ENCODE measurements at regions not wholly inside any gene's neighbourhood (a gene's known extent, or its start where the extent isn't known, plus 50 kb on each side); places are given as distances from the start of the nearest gene placed in this dataset.
"Not testable (repeated sequence)": the region's sequence is repeated elsewhere in the genome, so short reads cannot be mapped to it uniquely, and the experiment has no call there.

DNA sequence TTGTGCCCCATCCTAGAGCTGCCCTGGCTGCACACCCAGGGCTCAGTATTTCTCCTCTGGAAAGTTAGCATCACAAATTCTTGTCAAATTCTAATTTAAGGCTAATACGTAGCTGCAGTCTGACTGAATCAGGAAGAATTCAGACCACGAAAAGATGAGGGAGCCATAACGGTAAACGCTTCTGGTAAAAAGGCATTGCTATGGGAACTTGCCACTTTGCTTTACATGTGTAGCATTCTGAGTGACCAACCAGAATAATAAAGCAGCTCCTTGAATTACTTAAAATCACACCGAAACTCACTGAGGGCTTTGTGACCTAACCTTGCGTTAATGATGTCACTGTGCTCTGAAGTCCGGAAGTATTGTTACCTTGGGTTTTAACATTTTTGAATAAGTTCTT, 286.6 kb upstream of the TMTC4 start:
- Histone ChIP-seq H3K27me3 (no peaks in the 10 kb centered on the region), H3K4me3 (no peak overlapping the region), H3K36me3 (no peaks in the 10 kb centered on the region), H3K9me3 (no peaks in the 10 kb centered on the region), H3K27ac (no peak overlapping the region), H3K4me1 (no peaks in the 10 kb centered on the region)
- ATAC-seq (ENCODE audit: low FRiP score in 2 of 2) = no peak
- no peak for DNase-seq
- TF ChIP-seq POLR2AphosphoS5 (IDR thresholded peaks at IDR 0.05) (no peak), POLR2A (IDR thresholded peaks at IDR 0.05) (no peak), EP300 (IDR thresholded peaks at IDR 0.05) (no peak)
- TF ChIP-seq, protein P1, sequence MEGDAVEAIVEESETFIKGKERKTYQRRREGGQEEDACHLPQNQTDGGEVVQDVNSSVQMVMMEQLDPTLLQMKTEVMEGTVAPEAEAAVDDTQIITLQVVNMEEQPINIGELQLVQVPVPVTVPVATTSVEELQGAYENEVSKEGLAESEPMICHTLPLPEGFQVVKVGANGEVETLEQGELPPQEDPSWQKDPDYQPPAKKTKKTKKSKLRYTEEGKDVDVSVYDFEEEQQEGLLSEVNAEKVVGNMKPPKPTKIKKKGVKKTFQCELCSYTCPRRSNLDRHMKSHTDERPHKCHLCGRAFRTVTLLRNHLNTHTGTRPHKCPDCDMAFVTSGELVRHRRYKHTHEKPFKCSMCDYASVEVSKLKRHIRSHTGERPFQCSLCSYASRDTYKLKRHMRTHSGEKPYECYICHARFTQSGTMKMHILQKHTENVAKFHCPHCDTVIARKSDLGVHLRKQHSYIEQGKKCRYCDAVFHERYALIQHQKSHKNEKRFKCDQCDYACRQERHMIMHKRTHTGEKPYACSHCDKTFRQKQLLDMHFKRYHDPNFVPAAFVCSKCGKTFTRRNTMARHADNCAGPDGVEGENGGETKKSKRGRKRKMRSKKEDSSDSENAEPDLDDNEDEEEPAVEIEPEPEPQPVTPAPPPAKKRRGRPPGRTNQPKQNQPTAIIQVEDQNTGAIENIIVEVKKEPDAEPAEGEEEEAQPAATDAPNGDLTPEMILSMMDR (IDR thresholded peaks at IDR 0.05) = no peak
- 88 to 91% methylated on average over 7 of the region's 7 CpGs for WGBS, 2 donors

DNA sequence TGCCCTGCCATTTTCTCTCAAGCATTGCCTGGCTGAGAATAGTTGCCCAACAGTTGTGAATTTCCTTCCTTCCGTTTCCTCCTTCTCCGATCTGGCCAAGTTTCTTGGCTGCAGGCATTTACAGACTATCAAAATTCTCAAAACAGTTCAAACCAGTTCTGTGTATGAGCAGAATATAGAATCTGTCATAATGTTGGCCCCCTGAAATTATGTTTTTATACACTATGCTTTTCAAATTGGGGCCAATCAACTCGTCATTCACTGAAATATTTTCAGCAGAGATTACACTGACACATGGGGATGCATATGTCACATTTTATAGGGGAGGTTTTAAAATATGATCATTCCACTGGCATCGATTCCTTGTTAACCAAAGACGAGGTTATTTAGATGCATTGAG, 284.2 kb upstream of the TMTC4 start:
- H3K27ac ChIP-seq = no peak overlapping the region
- no peaks in the 10 kb centered on the region for H3K4me1 ChIP-seq
- no peaks in the 10 kb centered on the region for H3K9me3 ChIP-seq
- H3K36me3 ChIP-seq = no peaks in the 10 kb centered on the region
- no peaks in the 10 kb centered on the region for H3K27me3 ChIP-seq
- ATAC-seq (ENCODE audit: low FRiP score in 2 of 2) = no peak
- H3K4me3 ChIP-seq = no peak overlapping the region
- 57 to 68% methylated on average over 5 of the region's 5 CpGs for WGBS, 2 donors
- TF ChIP-seq EP300 (IDR thresholded peaks at IDR 0.05) (no peak), POLR2A (IDR thresholded peaks at IDR 0.05) (no peak), POLR2AphosphoS5 (IDR thresholded peaks at IDR 0.05) (no peak)
- TF ChIP-seq, protein P1 (IDR thresholded peaks at IDR 0.05) = no peak
- no peak for DNase-seq

DNA sequence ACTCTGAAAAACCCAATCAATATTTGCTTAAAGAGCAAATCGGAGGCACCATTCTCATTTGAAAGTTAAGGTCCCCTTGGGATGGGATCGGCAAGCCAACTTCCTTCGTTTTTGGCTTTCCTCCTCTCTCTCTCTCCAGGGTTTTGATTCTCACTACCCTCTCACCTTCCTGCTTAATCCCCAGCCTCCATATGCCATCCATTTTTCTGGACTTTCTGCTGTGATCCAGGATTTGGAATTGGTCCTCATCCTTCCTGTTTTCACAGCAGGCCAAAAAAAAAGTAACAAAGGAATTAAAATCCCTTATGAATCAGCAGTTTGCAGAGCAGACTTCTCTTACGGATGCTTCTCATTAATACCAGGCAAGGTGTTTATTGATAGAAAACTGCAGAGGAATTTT, 283.1 kb upstream of the TMTC4 start:
- no peak for TF ChIP-seq POLR2AphosphoS5 (IDR thresholded peaks at IDR 0.05)
- Histone ChIP-seq H3K36me3 (no peaks in the 10 kb centered on the region), H3K9me3 (no peaks in the 10 kb centered on the region), H3K27ac (no peak overlapping the region), H3K4me3 (no peak overlapping the region), H3K4me1 (no peaks in the 10 kb centered on the region), H3K27me3 (no peaks in the 10 kb centered on the region)
- ATAC-seq (ENCODE audit: low FRiP score in 2 of 2) (no peak), DNase-seq (no peak)
- 69 to 79% methylated on average over 4 of the region's 4 CpGs for WGBS, 2 donors

DNA sequence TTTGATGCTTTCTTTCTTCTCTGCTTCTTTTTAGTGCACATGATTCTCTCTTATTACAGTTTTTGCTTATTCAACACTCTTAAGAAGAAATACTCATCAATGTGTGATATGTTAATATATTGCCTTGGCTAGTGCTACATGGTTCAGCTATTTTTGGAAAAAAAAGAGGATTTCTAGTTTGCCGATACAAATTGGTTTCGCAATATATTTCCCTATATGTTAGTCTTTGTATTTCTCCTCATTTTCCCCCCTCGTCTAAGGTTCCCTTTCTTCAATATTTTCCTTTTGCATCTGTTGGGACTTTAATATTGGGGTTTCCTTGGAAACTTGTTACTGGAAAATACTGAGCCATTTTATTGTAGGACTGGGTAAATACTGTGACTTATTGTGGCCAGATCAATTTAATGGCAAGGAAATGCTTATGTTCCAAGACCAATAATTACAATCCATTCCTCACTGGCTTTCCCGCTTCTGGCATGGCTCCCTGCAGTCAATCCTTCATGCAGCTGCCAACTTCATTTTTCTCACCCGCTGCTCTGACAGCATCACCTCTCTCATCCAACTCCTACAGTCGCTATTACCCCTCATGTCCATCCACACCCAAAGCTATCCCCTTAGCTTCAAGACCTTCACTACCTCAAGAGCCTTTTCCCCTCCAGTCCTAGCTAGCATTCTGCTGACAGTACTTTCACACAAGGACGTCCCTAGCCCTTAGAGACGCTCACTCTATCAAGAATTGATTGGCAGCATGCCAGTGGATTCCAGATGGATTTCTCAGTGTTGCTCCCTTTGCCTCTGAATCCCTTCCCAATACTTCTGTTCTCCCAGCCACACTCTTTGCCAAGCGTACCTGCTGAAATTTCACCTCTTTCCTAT, 280.1 kb upstream of the TMTC4 start:
- 73 to 79% methylated on average over 9 of the region's 9 CpGs for WGBS, 2 donors
- Histone ChIP-seq H3K9me3 (no peaks in the 10 kb centered on the region), H3K4me1 (no peaks in the 10 kb centered on the region), H3K36me3 (no peaks in the 10 kb centered on the region), H3K27ac (no peak overlapping the region), H3K4me3 (no peak overlapping the region), H3K27me3 (no peaks in the 10 kb centered on the region)
- TF ChIP-seq, protein P1 (IDR thresholded peaks at IDR 0.05) = no peak
- no peak for TF ChIP-seq POLR2A (IDR thresholded peaks at IDR 0.05)
- TF ChIP-seq EP300 (IDR thresholded peaks at IDR 0.05) = no peak
- TF ChIP-seq POLR2AphosphoS5 (IDR thresholded peaks at IDR 0.05) = no peak
- ATAC-seq (ENCODE audit: low FRiP score in 2 of 2) = no peak
- no peak for DNase-seq

DNA sequence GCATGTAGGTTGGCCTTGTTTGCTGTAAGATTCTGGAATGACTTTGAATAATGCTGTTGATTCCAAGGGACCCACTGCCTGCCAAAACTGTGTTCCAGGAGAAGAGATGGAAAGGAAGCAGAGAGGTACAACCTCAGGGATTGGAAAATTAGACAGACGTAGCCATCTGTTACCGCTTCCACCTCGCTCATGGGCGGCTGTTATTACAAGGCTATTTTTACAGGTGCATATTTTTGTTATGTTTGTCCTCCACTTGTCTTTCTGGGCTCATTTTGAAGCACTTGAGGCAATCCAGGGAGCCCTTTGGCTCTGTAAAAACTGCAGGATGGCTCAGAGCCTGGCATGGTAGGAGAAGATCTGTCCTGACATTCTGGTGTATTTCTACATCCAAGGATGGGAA, 276.4 kb upstream of the TMTC4 start:
- no peaks in the 10 kb centered on the region for H3K4me1 ChIP-seq
- no peaks in the 10 kb centered on the region for H3K36me3 ChIP-seq
- no peak overlapping the region for H3K27ac ChIP-seq
- DNase-seq (no peak), ATAC-seq (ENCODE audit: low FRiP score in 2 of 2) (no peak)
- no peak overlapping the region for H3K4me3 ChIP-seq
- TF ChIP-seq POLR2AphosphoS5 (IDR thresholded peaks at IDR 0.05) (no peak), EP300 (IDR thresholded peaks at IDR 0.05) (no peak), POLR2A (IDR thresholded peaks at IDR 0.05) (no peak)
- TF ChIP-seq, protein P1 (IDR thresholded peaks at IDR 0.05) = no peak
- no peaks in the 10 kb centered on the region for H3K9me3 ChIP-seq
- WGBS, 2 donors = 92 to 96% methylated on average over 4 of the region's 4 CpGs
- no peaks in the 10 kb centered on the region for H3K27me3 ChIP-seq

DNA sequence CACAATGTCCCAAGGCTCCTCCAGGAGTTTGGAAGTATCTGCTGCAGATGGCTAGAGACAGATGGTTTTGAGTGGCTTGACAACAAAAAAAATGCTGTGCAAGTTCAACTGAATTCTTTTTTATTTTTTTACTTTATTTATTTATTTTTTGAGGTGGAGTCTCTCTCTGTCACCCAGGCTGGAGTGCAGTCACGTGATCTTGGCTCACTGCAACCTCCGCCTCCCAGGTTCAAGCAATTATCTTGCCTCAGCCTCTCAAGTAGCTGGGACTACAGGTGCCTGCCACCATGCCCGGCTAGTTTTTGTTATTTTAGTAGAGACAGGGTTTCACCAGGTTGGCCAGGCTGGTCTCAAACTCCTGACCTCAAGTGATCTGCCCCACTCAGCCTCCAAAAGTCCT, 274.3 kb upstream of the TMTC4 start:
- not testable (repeated sequence) for H3K4me1 ChIP-seq; H3K9me3 ChIP-seq; DNase-seq; H3K36me3 ChIP-seq; ATAC-seq (ENCODE audit: low FRiP score in 2 of 2); H3K27ac ChIP-seq; H3K4me3 ChIP-seq; H3K27me3 ChIP-seq
- WGBS, 2 donors = 82 to 88% methylated on average over 3 of the region's 3 CpGs
